PFSK-1 (cell line): ENCODE measurements at regions not wholly inside any gene's neighbourhood (a gene's known extent, or its start where the extent isn't known, plus 50 kb on each side); places are given as distances from the start of the nearest gene placed in this dataset.

Experiments used
- FOXP2 ChIP-seq: optimal IDR thresholded peaks from 2 replicates; pipeline ENCODE3; 2011; ENCODE audit warnings: borderline replicate concordance, control low read depth, inconsistent platforms; ENCODE audit not compliant: insufficient read depth; ENCODE audit errors: extremely low read length, extremely low read depth
- POLR2AphosphoS5 ChIP-seq: IDR thresholded peaks from 2 replicates; pipeline ENCODE4 v1.6.1; 2012; ENCODE audit warnings: low read depth, mild to moderate bottlenecking, control low read depth, low read length, moderate library complexity
- SIN3A ChIP-seq: IDR thresholded peaks from 2 replicates; pipeline ENCODE4 v1.6.1; 2012; ENCODE audit warnings: mild to moderate bottlenecking, low read length, moderate library complexity, borderline replicate concordance; ENCODE audit not compliant: insufficient read depth
- TAF1 ChIP-seq: IDR thresholded peaks from 2 replicates; pipeline ENCODE4 v1.6.1; 2012; ENCODE audit warnings: low read length, control low read depth, borderline replicate concordance; ENCODE audit not compliant: insufficient read depth
- TF ChIP-seq, protein P1 (sequence below), 2 experiments: IDR thresholded peaks; 2 replicates each; pipeline versions ENCODE4 v1.6.1 to v1.8.0; 2011 to 2012; ENCODE audit warnings: low read depth in 2 of 2, low read length in 2 of 2, control low read depth in 1 of 2, inconsistent platforms in 1 of 2, mild to moderate bottlenecking in 1 of 2, moderate library complexity in 1 of 2; ENCODE audit not compliant: insufficient read depth in 1 of 2

DNA sequence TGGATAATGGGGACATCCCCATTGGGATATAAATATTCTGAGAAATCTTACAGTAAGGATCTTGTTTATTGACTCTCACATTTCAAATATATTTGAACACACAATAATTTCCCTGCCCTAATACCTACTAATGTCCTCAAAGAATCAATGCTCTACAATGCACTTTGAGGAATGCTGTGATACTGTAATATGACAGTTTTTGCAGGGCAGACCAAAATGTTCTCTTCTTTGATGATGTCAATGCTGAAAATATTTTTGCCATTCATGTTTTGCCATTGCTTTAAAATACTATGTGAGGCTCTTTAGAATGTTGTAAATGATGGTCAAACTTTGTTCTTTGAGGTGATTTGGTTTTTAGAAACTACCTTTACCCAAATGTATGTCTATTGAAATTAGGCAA is 594.1 kb downstream of the INHBA start:
- TF ChIP-seq, protein P1, sequence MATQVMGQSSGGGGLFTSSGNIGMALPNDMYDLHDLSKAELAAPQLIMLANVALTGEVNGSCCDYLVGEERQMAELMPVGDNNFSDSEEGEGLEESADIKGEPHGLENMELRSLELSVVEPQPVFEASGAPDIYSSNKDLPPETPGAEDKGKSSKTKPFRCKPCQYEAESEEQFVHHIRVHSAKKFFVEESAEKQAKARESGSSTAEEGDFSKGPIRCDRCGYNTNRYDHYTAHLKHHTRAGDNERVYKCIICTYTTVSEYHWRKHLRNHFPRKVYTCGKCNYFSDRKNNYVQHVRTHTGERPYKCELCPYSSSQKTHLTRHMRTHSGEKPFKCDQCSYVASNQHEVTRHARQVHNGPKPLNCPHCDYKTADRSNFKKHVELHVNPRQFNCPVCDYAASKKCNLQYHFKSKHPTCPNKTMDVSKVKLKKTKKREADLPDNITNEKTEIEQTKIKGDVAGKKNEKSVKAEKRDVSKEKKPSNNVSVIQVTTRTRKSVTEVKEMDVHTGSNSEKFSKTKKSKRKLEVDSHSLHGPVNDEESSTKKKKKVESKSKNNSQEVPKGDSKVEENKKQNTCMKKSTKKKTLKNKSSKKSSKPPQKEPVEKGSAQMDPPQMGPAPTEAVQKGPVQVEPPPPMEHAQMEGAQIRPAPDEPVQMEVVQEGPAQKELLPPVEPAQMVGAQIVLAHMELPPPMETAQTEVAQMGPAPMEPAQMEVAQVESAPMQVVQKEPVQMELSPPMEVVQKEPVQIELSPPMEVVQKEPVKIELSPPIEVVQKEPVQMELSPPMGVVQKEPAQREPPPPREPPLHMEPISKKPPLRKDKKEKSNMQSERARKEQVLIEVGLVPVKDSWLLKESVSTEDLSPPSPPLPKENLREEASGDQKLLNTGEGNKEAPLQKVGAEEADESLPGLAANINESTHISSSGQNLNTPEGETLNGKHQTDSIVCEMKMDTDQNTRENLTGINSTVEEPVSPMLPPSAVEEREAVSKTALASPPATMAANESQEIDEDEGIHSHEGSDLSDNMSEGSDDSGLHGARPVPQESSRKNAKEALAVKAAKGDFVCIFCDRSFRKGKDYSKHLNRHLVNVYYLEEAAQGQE (IDR thresholded peaks at IDR 0.05; ENCODE audit: insufficient read depth in 1 of 2, low read depth in 2 of 2, low read length in 2 of 2): no peak
- TF ChIP-seq POLR2AphosphoS5 (no peak), TAF1 (no peak), SIN3A (no peak), FOXP2 (no peak)

DNA sequence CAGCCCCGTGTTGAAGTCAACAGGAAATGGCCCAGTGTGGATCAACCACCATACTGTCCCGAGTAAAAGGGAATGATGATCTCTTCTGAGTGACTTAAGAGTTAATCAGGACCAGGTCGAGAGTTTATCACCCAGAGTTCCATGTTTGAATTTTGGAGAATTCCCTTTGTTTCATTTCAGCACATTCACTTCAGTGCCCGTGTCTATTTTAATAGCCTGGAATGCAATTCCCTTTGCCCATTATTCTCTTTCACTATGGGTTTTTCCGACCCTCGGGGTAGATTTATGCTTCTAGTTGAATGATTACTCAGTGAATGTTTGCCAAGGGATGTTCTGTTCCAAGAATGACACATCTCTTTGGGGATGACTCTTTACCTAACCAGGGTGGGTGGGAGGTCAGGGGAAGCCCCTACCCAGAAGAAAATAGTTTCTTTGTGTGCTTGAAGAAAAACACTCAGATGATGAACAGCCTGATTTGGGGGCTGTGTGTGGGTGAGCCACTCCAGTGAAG is 594.9 kb downstream of the INHBA start:
- TF ChIP-seq FOXP2 (no peak), SIN3A (no peak), TAF1 (no peak), POLR2AphosphoS5 (no peak)
- TF ChIP-seq, protein P1 (IDR thresholded peaks at IDR 0.05; ENCODE audit: insufficient read depth in 1 of 2, low read depth in 2 of 2, low read length in 2 of 2): no peak

DNA sequence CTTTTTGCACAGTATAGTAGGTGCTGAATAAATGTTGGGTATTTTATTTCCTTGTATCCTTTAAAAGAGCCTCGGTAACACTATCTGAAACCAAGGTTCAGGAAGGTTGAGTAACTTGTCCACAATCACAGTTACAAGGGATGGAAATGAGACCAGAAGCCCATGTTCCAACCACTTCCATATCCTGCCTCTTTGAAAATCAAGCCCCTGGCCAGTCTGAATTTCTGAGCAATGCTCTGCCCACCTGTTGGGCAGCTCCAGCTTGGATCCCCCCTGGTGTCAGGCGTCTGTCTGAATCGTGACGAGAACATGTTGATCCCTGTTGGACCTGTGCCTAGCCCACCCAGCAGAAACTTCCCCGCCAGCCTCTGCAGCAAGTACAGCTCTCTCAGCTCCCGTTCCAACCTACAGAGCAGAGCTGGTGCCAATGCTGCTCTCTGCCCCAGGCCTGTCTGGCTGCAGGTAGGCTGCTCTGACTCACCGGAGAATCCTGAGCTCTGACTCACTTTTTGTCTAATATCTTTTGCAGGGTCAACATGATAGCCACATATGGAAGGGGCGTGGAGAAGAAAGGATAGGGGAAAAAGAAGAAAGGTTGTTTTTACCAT is 595.5 kb downstream of the INHBA start:
- TF ChIP-seq TAF1 (no peak), POLR2AphosphoS5 (no peak)
- TF ChIP-seq, protein P1 (IDR thresholded peaks at IDR 0.05; ENCODE audit: insufficient read depth in 1 of 2, low read depth in 2 of 2, low read length in 2 of 2): no peak

DNA sequence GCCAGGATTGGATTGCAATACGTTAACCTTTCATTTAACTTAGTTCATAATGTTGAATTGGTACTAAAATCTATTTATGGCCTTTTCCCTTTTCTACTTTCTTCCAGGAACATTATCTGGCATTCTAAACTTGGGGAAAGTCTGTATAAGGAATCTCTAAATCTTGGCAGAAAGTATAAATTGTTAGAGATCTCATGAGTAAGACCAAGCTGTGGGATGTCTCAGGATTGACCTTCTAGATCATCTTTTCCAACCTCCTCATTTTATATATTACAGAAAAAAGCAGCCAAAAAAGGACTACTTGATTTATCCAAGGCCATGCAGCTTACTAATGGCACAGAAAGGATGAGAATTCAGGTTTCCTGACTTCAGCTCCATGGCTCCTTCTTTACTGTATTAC is 598.3 kb downstream of the INHBA start:
- no peak for TF ChIP-seq POLR2AphosphoS5
- no peak for TF ChIP-seq SIN3A
- no peak for TF ChIP-seq FOXP2
- no peak for TF ChIP-seq TAF1
- TF ChIP-seq, protein P1 (IDR thresholded peaks at IDR 0.05; ENCODE audit: insufficient read depth in 1 of 2, low read depth in 2 of 2, low read length in 2 of 2): no peak

DNA sequence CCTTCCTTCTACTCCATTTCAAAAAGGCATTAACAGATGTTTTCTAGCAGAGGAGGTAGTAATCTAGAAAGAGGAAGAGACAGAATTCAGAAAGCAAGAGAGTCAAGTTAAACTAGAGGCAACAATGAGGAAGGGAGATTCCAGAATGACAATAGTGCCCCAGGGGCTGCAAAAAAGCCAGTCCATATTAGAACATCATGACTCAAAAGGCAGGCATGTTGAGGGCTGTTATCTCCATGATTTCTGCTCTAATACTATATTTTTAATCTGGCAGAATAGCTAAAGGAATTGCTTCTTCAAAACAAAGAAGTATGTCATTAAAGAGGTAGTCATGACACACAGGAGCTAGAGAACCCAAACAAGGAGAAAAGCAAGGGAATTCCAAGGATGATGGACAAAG is 599.6 kb downstream of the INHBA start:
- TF ChIP-seq TAF1 (no peak), SIN3A (no peak), POLR2AphosphoS5 (no peak), FOXP2 (no peak)
- TF ChIP-seq, protein P1 (IDR thresholded peaks at IDR 0.05; ENCODE audit: insufficient read depth in 1 of 2, low read depth in 2 of 2, low read length in 2 of 2): no peak
